CD14-positive monocyte (primary cell): ENCODE measurements at regions not wholly inside any gene's neighbourhood (a gene's known extent, or its start where the extent isn't known, plus 50 kb on each side); places are given as distances from the start of the nearest gene placed in this dataset.
A peak's percentile ranks its signal among the peaks of the same experiment; 100 is the strongest.

Experiments
- DNase-seq, 3 donors: peaks; one replicate each; pipeline ENCODE4 v3.0.0-alpha.2; 2011 to 2022
- H2AFZ ChIP-seq: 2 replicates; pipeline ENCODE4 v1.6.0; 2012; ENCODE audit warnings: mild to moderate bottlenecking, low read depth, low read length, inconsistent platforms; ENCODE audit not compliant: insufficient read depth, poor library complexity, severe bottlenecking
- H3K27ac ChIP-seq, 2 donors: 1 replicate in 1 of 2; 2 replicates in 1 of 2; pipeline ENCODE4 v1.5.1; 2012 to 2013; ENCODE audit warnings: low read length in 2 of 2, control low read depth in 1 of 2, inconsistent platforms in 1 of 2, low read depth in 1 of 2, mild to moderate bottlenecking in 1 of 2
- H3K27me3 ChIP-seq, 2 donors: one replicate each; pipeline versions ENCODE4 v1.6.0 to v1.6.1; 2011 to 2013; ENCODE audit warnings: low read length in 2 of 2; ENCODE audit not compliant: control insufficient read depth in 2 of 2, insufficient read depth in 2 of 2
- H3K36me3 ChIP-seq, 2 donors: replicated peaks in 1 of 2; 1 replicate in 1 of 2; 2 replicates in 1 of 2; pipeline versions ENCODE4 v1.5.1 to v1.6.1; 2012 to 2013; ENCODE audit warnings: low read length in 2 of 2, control low read depth in 1 of 2, inconsistent platforms in 1 of 2, mild to moderate bottlenecking in 1 of 2; ENCODE audit not compliant: insufficient read depth in 2 of 2, control insufficient read depth in 1 of 2
- H3K4me1 ChIP-seq, 2 donors: 1 replicate in 1 of 2; 2 replicates in 1 of 2; pipeline versions ENCODE4 v1.5.1 to v1.6.1; 2012 to 2013; ENCODE audit warnings: low read length in 2 of 2, control low read depth in 1 of 2, inconsistent platforms in 1 of 2, mild to moderate bottlenecking in 1 of 2, moderate library complexity in 1 of 2; ENCODE audit not compliant: insufficient read depth in 2 of 2, control insufficient read depth in 1 of 2
- H3K4me2 ChIP-seq: replicated peaks from 2 replicates; pipeline ENCODE3; 2012; ENCODE audit warnings: low read length, moderate library complexity, mild to moderate bottlenecking; ENCODE audit not compliant: poor library complexity, severe bottlenecking; ENCODE audit errors: extremely low read depth
- H3K4me3 ChIP-seq, 3 experiments: fragments of 200-600 bp in 1 of 3; sonication (generic) in 1 of 3; replicated peaks in 1 of 3; 1 replicate in 2 of 3; 2 replicates in 1 of 3; pipeline ENCODE4 v1.5.1; 2011 to 2013; ENCODE audit warnings: low read length in 3 of 3, mild to moderate bottlenecking in 3 of 3, control low read depth in 2 of 3, low read depth in 2 of 3, inconsistent platforms in 1 of 3, moderate library complexity in 1 of 3
- H3K79me2 ChIP-seq: 2 replicates; pipeline ENCODE4 v1.6.0; 2012; ENCODE audit warnings: mild to moderate bottlenecking, control low read depth, inconsistent platforms, low read length, moderate library complexity; ENCODE audit not compliant: insufficient read depth
- H3K9ac ChIP-seq: 2 replicates; pipeline ENCODE4 v1.6.0; 2017; ENCODE audit warnings: low read length, mild to moderate bottlenecking; ENCODE audit not compliant: insufficient read depth, poor library complexity, severe bottlenecking
- H3K9me3 ChIP-seq, 2 donors: replicated peaks in 1 of 2; 1 replicate in 1 of 2; 2 replicates in 1 of 2; pipeline versions ENCODE4 v1.5.1 to v1.6.1; 2012 to 2013; ENCODE audit warnings: low read length in 2 of 2, control low read depth in 1 of 2; ENCODE audit not compliant: control insufficient read depth in 1 of 2, insufficient read depth in 1 of 2
- H4K20me1 ChIP-seq: 2 replicates; pipeline ENCODE4 v1.6.0; 2012; ENCODE audit warnings: mild to moderate bottlenecking, low read length, control low read depth, moderate library complexity; ENCODE audit not compliant: insufficient read depth
- H3K27ac Mint-ChIP-seq, 7 donors: one replicate each; pipeline ENCODE4 v1.8.0; 2020; ENCODE audit warnings: mild to moderate bottlenecking in 7 of 7, mixed read lengths in 7 of 7, moderate library complexity in 6 of 7, inconsistent platforms in 2 of 7
- H3K27me3 Mint-ChIP-seq, 3 donors: one replicate each; pipeline ENCODE4 v1.8.0; 2021 to 2022; ENCODE audit warnings: low read depth in 3 of 3, mild to moderate bottlenecking in 3 of 3, mixed read lengths in 3 of 3, moderate library complexity in 3 of 3, inconsistent platforms in 1 of 3
- H3K36me3 Mint-ChIP-seq, 2 donors: one replicate each; pipeline ENCODE4 v1.8.0; 2020; ENCODE audit warnings: mixed read lengths in 2 of 2, inconsistent platforms in 1 of 2, mild to moderate bottlenecking in 1 of 2
- H3K4me1 Mint-ChIP-seq: one replicate; pipeline ENCODE4 v1.8.0; 2020; ENCODE audit warnings: mild to moderate bottlenecking, mixed read lengths
- H3K4me3 Mint-ChIP-seq, 2 donors: one replicate each; pipeline ENCODE4 v1.8.0; 2020; ENCODE audit warnings: mild to moderate bottlenecking in 2 of 2, mixed read lengths in 2 of 2, moderate library complexity in 1 of 2
- H3K9me3 Mint-ChIP-seq, 7 donors: one replicate each; pipeline ENCODE4 v1.8.0; 2020 to 2022; ENCODE audit warnings: mixed read lengths in 7 of 7, mild to moderate bottlenecking in 6 of 7, moderate library complexity in 6 of 7, inconsistent platforms in 2 of 7
- WGBS: methylation state at CpG from one replicate; pipeline ENCODE4 v1.1.5; 2013; ENCODE audit warnings: missing lambda C conversion rate; ENCODE audit not compliant: insufficient coverage; 5-methylcytosine and 5-hydroxymethylcytosine counted together
- intact Hi-C, 2 donors: fragments of 100-400 bp; cut with micrococcal nuclease; formaldehyde crosslinking; loops; one replicate each; pipeline versions ENCODE4 v1.15.0 to v1.15.1; 2023
- TF ChIP-seq, protein P1 (sequence below): fragments of 200-600 bp; IDR thresholded peaks from one replicate; pipeline ENCODE4 v1.8.0; 2022; ENCODE audit warnings: antibody characterized with exemption, mild to moderate bottlenecking

DNA sequence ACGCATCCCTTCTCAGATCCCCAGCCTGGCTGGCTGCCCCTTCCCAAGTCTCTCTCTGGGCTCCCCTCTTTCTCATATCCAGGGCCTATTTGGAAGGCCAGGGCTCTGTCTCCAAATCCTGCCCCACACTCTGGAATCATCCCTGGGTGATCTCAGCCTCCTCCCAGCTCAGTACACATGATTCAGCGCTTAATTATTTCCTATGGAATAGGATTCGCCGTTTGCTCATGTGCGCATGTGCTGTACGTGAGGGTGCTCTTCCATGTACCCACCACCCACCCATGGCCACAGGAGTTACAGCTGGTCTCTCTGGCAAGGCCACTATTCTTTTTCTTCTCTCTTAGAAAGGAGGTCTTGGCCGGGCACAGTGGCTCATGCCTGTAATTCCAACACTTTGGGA, 81.7 kb upstream of the FOXP4 start:
- H3K27me3 Mint-ChIP-seq = peaks cover 24 to 37% (median 36%) of the 10 kb centered on the region in 3 donors
- H3K4me1 Mint-ChIP-seq = peaks cover 8% of the 10 kb centered on the region
- H3K36me3 ChIP-seq = no peaks in the 10 kb centered on the region
- 96% methylated on average over 4 of the region's 7 CpGs for WGBS
- no peak for DNase-seq
- H3K27me3 ChIP-seq = peaks cover 6 to 26% of the 10 kb centered on the region in 2 donors
- no peaks in the 10 kb centered on the region for H3K36me3 Mint-ChIP-seq
- no peak overlapping the region for H3K4me2 ChIP-seq
- peaks cover 3 to 8% of the 10 kb centered on the region in 2 donors for H3K4me1 ChIP-seq
- no peak overlapping the region for H3K4me3 ChIP-seq
- H3K9ac ChIP-seq = no peak overlapping the region
- H3K27ac ChIP-seq = no peak overlapping the region
- TF ChIP-seq, protein P1, sequence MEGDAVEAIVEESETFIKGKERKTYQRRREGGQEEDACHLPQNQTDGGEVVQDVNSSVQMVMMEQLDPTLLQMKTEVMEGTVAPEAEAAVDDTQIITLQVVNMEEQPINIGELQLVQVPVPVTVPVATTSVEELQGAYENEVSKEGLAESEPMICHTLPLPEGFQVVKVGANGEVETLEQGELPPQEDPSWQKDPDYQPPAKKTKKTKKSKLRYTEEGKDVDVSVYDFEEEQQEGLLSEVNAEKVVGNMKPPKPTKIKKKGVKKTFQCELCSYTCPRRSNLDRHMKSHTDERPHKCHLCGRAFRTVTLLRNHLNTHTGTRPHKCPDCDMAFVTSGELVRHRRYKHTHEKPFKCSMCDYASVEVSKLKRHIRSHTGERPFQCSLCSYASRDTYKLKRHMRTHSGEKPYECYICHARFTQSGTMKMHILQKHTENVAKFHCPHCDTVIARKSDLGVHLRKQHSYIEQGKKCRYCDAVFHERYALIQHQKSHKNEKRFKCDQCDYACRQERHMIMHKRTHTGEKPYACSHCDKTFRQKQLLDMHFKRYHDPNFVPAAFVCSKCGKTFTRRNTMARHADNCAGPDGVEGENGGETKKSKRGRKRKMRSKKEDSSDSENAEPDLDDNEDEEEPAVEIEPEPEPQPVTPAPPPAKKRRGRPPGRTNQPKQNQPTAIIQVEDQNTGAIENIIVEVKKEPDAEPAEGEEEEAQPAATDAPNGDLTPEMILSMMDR = no peak
- intact Hi-C loops = no loop called here
- H3K9me3 Mint-ChIP-seq = peaks cover 0 to 6% (median 0%) of the 10 kb centered on the region in 7 donors
- peak overlapping the region in 1 of 2 donors; percentile 31 for H3K4me3 Mint-ChIP-seq
- no peaks in the 10 kb centered on the region for H3K79me2 ChIP-seq
- no peak overlapping the region for H2AFZ ChIP-seq
- H3K9me3 ChIP-seq = no peaks in the 10 kb centered on the region
- H4K20me1 ChIP-seq = no peaks in the 10 kb centered on the region
- no peak overlapping the region for H3K27ac Mint-ChIP-seq

DNA sequence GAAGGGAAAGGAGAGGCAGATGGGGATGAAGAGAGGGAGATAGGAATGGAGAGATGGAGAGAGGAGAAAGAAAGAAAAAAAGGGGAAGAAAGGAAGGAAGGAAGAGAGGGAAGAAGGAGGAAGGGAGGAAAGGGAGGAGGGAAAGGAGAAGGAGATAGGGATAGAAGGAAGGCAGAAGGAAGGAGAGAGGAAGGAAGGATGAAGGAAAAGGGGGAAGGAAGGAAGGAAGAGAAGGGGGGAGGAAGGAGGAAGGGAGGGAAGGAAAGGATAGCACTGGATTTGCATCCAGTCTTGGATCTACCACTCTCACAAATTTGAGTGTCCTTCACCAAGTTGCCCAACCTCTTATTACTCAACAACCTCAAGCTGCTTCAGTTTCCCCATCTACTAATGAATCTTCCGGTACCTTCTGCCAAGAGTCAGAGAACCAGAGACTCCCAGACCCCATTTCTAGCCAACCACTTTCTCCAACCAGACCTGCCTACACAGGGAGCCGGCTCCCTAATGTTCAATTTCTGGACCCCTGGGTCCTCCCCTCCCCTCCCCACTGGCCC, 79.7 kb upstream of the FOXP4 start:
- H3K27me3 ChIP-seq = peaks cover 19 to 43% of the 10 kb centered on the region in 2 donors
- H3K27me3 Mint-ChIP-seq = peaks cover 41 to 57% (median 51%) of the 10 kb centered on the region in 3 donors
- TF ChIP-seq, protein P1 = no peak
- no peak overlapping the region for H3K4me3 Mint-ChIP-seq
- no peaks in the 10 kb centered on the region for H3K9me3 ChIP-seq
- peaks cover 3 to 17% of the 10 kb centered on the region in 2 donors for H3K4me1 ChIP-seq
- 40% methylated on average over 2 of the region's 2 CpGs for WGBS
- no peak overlapping the region for H3K9ac ChIP-seq
- peaks cover 14% of the 10 kb centered on the region for H3K4me1 Mint-ChIP-seq
- peaks cover 0 to 17% (median 0%) of the 10 kb centered on the region in 7 donors for H3K9me3 Mint-ChIP-seq
- H3K79me2 ChIP-seq = no peaks in the 10 kb centered on the region
- peak in 2 of 3 donors; percentile 22 to 33 for DNase-seq
- H3K36me3 Mint-ChIP-seq = no peaks in the 10 kb centered on the region
- no peak overlapping the region for H3K27ac ChIP-seq
- H3K27ac Mint-ChIP-seq = peak overlapping the region in 2 of 7 donors; percentile 14 to 51
- no peaks in the 10 kb centered on the region for H4K20me1 ChIP-seq
- no peak overlapping the region for H2AFZ ChIP-seq
- H3K4me3 ChIP-seq = no peak overlapping the region
- H3K36me3 ChIP-seq = no peaks in the 10 kb centered on the region
- intact Hi-C loops = no loop called here
- no peak overlapping the region for H3K4me2 ChIP-seq
